HEK293T (cell line): ENCODE measurements at regions not wholly inside any gene's neighbourhood (a gene's known extent, or its start where the extent isn't known, plus 50 kb on each side); places are given as distances from the start of the nearest gene placed in this dataset.

Source experiments
- CTCF ChIA-PET: fragments of 350-600 bp; formaldehyde crosslinking; extraction: SDS; loops from one replicate; lab custom pipeline; 2021; ENCODE audit warnings: antibody characterized with exemption, inconsistent platforms; lab: Yijun Ruan, JAX
- POLR2A ChIA-PET: fragments of 350-600 bp; formaldehyde crosslinking; extraction: SDS; loops from one replicate; lab custom pipeline; 2020; ENCODE audit warnings: antibody characterized with exemption, inconsistent platforms; lab: Yijun Ruan, JAX
- DNase-seq: peaks from one replicate; pipeline ENCODE4 v3.0.0; 2012; ENCODE audit warnings: mixed read lengths; ENCODE audit errors: extremely low spot score
- ARNT ChIP-seq: fragments of 450-650 bp; IDR thresholded peaks from 2 replicates; pipeline ENCODE4 v1.6.1; 2017; ENCODE audit warnings: mild to moderate bottlenecking
- BHLHE40 ChIP-seq: fragments of 450-650 bp; IDR thresholded peaks from 2 replicates; pipeline ENCODE4 v1.6.1; 2016; ENCODE audit warnings: mild to moderate bottlenecking, moderate library complexity, borderline replicate concordance
- CTBP1 ChIP-seq: fragments of 450-650 bp; IDR thresholded peaks from 2 replicates; pipeline ENCODE4 v1.6.1; 2016; ENCODE audit warnings: borderline replicate concordance
- ELF4 ChIP-seq: fragments of 450-650 bp; IDR thresholded peaks from 2 replicates; pipeline ENCODE4 v1.6.1; 2017; ENCODE audit warnings: antibody characterized with exemption
- FOXA1 ChIP-seq: fragments of 450-650 bp; IDR thresholded peaks from 2 replicates; pipeline ENCODE4 v1.6.1; 2016; ENCODE audit warnings: mild to moderate bottlenecking
- FOXK2 ChIP-seq: fragments of 450-650 bp; IDR thresholded peaks from 2 replicates; pipeline ENCODE4 v1.6.1; 2016; ENCODE audit warnings: mild to moderate bottlenecking
- FOXM1 ChIP-seq: fragments of 450-650 bp; IDR thresholded peaks from 2 replicates; pipeline ENCODE4 v1.6.1; 2017; ENCODE audit warnings: mild to moderate bottlenecking, borderline replicate concordance
- HDGF ChIP-seq: fragments of 450-650 bp; IDR thresholded peaks from 2 replicates; pipeline ENCODE4 v1.6.1; 2017; ENCODE audit warnings: antibody characterized with exemption, borderline replicate concordance
- L3MBTL2 ChIP-seq: fragments of 450-650 bp; conservative IDR thresholded peaks from 2 replicates; pipeline ENCODE4 v1.6.1; 2016; ENCODE audit warnings: mild to moderate bottlenecking
- LEF1 ChIP-seq: fragments of 450-650 bp; IDR thresholded peaks from 2 replicates; pipeline ENCODE4 v1.6.1; 2017; ENCODE audit warnings: mild to moderate bottlenecking, borderline replicate concordance
- NFRKB ChIP-seq: fragments of 450-650 bp; IDR thresholded peaks from 2 replicates; pipeline ENCODE4 v1.6.1; 2016; ENCODE audit warnings: mild to moderate bottlenecking, moderate library complexity
- SP1 ChIP-seq: fragments of 450-650 bp; IDR thresholded peaks from 2 replicates; pipeline ENCODE4 v1.6.1; 2017
- SUZ12 ChIP-seq: fragments of 450-650 bp; IDR thresholded peaks from 2 replicates; pipeline ENCODE4 v1.6.1; 2016; ENCODE audit warnings: mild to moderate bottlenecking
- TARDBP ChIP-seq: fragments of 450-650 bp; IDR thresholded peaks from 2 replicates; pipeline ENCODE4 v1.6.1; 2016
- ZNF384 ChIP-seq: fragments of 450-650 bp; IDR thresholded peaks from 2 replicates; pipeline ENCODE4 v1.6.1; 2016
- TF ChIP-seq, protein P1 (sequence below): fragments of 450-650 bp; IDR thresholded peaks from 2 replicates; pipeline ENCODE4 v1.6.1; 2016

DNA sequence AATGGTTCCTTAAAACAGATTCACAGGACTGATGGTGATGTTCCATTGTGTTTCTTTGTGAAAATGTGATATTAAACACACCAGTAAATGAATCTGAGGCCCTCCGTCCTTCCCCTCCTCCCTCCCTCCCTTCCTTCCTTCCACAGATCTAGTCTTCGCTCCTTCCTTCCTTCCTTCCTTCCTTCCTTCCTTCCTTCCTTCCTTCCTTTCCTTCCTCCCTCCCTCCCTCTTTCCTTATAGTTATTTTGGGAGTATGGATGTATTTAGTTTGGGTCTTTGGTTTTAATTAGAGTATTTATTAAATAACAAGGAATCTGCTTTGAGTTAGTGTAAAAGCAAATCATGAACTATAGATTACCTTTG, 410.8 kb downstream of the PCNX1 start:
- no peak for TF ChIP-seq BHLHE40
- TF ChIP-seq, protein P1, sequence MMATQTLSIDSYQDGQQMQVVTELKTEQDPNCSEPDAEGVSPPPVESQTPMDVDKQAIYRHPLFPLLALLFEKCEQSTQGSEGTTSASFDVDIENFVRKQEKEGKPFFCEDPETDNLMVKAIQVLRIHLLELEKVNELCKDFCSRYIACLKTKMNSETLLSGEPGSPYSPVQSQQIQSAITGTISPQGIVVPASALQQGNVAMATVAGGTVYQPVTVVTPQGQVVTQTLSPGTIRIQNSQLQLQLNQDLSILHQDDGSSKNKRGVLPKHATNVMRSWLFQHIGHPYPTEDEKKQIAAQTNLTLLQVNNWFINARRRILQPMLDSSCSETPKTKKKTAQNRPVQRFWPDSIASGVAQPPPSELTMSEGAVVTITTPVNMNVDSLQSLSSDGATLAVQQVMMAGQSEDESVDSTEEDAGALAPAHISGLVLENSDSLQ = no peak
- TF ChIP-seq SUZ12 = no peak
- TF ChIP-seq SP1 = no peak
- no peak for TF ChIP-seq CTBP1
- no peak for TF ChIP-seq LEF1
- TF ChIP-seq ELF4 = no peak
- ChIA-PET POLR2A (no interaction called here), CTCF (interaction anchor here (0.7 kb wide), 1 partner anchor 401 kb away, joined by 3 read pairs; no protein-coding TSS in a partner anchor)
- no peak for DNase-seq

DNA sequence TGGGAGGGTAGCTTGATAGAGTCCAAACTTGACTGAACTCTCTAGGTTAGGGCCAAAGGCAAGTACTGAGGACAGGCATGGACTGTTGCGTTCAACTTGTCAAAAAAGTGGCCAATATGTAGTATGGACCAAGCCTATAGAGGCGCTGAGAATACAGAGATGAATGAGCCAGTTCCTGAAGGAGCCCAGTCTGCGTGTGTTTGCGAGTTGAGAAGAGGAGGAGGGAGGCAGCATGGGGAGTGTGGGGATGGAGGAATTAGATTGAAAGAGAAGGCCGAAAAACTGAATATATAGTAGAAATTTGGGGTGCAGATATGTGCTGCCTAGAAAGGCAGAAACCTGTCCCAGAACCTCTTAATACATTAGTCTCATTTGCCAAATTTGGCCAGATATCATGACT, 412.4 kb downstream of the PCNX1 start:
- CTCF ChIA-PET = interaction anchor here (0.7 kb wide), 1 partner anchor 284 kb away, joined by 3 read pairs; no protein-coding TSS in a partner anchor
- peak; percentile 39 for DNase-seq
- no peak for TF ChIP-seq ZNF384
- no peak for TF ChIP-seq TARDBP
- no peak for TF ChIP-seq SP1
- no peak for TF ChIP-seq HDGF
- no peak for TF ChIP-seq ELF4
- no peak for TF ChIP-seq FOXK2
- no peak for TF ChIP-seq L3MBTL2
- no peak for TF ChIP-seq LEF1
- no peak for TF ChIP-seq NFRKB
- TF ChIP-seq SUZ12 = no peak
- TF ChIP-seq FOXM1 = no peak
- POLR2A ChIA-PET = no interaction called here

DNA sequence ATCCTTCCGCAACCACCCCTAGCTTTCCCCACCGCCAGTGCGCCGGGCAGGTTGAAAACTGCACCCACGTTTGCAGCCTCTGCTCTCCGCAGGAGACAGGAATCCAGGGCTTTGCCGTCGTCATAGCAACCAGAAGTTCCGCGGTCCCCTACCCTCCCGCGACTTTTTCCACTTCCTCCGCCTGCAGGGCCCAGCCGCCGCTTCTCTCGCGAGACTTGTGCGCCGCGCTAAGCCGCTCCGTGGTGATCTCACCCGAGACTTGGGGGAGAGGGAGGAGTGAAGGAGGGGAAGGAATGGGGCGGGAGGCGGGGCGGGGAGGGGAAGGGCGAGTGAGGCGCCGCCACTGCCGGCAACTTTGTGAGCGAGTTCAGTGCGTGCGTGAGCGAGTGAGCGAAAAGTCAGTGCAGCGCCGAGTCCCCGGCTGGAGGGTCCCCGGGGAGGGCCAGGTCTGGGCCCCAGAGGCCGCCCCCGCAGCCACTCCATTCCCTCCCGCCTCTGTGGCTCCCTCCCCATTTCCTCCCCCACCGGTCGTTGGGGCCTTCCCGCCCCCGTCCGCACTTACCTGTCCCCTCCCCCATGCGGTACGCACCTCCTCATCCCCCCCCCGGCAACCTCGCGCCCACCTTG, 413.0 kb downstream of the PCNX1 start, which contains the start of gene SIPA1L1:
Gene SIPA1L1, plus strand, starts transcription at position 370 of the 627 bp plus-strand sequence.
- DNase-seq = peak; percentile 97
- ChIA-PET CTCF (interaction anchor here (0.7 kb wide), 1 partner anchor 284 kb away, joined by 3 read pairs; no protein-coding TSS in a partner anchor), POLR2A (interaction anchor here (1.0 to 1.6 kb wide), 3 partner anchors 51 to 179 kb away, joined by 3 to 4 read pairs (median 3); no protein-coding TSS in a partner anchor)
- TF ChIP-seq L3MBTL2 = peak; percentile 42; the same call in 1 of the 2 replicates
- no peak for TF ChIP-seq SUZ12
- no peak for TF ChIP-seq FOXA1

DNA sequence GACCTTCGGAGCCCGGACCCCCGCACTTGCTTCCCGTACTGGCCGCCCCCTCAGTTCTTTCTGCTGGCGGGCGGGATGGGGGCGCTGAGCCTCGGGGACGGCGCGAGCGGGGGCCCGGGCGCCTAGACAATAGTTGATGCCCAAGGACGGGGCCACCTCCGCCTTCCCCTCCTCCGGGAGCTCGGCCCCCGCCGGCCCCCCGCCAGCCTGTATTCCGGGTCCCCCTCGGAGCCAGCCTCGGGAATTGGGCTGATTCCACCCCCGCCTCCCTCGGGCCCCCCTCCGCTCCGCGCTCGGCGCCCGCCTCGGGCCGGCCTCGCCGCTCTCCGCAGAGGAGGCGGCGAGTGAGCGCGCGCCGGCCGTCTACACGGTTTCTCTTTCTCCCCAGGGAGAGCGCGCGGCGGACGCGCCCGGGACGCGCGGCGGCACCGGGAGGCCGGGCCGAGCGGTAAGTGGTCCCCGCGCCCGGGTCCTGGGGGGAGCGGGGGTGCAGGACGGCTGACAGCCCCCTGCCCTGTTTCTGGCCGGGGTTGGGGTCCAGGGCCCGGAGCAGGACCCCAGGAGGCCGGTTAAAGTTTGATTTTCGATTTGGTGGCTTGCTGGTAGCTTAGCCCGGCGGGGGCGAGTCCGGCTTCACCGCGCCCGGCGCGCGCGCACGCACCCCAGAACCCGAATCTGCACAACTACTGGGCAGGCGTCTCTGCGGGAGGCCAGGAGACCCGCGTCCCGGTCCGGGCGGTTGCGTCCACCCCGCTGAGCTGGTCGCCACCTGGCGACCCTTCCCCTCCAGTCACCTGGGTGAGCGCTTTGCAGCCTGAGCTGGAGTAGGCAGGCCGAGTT, 413.7 kb downstream of the PCNX1 start:
- POLR2A ChIA-PET = interaction anchor here (0.8 to 1.6 kb wide), 10 partner anchors 9 to 432 kb away, joined by 3 to 5 read pairs (median 3); no protein-coding TSS in a partner anchor
- TF ChIP-seq ELF4 = no peak
- no peak for TF ChIP-seq FOXK2
- peak; percentile 59 for DNase-seq
- CTCF ChIA-PET = interaction anchor here (1.2 kb wide), 1 partner anchor 154 kb away, joined by 4 read pairs; no protein-coding TSS in a partner anchor

DNA sequence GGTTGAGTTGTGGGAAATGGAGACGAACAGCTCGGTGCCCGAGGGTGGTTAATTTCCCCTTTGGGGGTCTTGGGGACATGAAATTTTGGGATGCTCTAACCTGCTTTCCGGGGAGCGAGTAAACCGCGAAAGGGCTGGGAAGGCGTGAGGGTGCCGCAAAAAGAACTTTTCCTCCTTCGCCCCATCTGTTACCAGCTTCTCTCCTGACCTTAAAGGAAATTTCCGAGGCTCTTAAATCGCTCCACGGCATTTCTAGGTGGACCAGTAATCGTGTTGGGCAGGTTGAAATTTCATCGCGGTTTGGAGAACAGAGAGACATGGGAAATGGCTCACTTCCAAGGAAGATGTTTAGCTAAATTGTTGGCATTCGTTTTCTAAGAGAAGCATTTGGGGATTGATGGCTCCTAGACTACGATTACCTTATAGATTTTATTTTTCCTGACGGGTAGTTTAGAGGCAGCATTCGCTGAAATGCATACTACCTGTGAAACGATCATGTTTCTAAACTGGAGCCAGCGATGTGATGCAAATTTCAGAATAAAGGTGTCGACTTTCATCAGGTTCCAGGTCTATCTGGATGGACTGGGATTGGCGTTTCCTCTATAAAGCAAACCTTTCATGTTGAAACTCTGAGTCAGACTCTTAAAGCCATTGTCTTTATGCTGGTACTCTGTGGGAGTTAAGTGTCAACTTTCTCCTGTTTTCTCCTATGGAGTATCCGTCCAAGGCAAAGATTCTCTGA, 414.5 kb downstream of the PCNX1 start:
- ChIA-PET CTCF (interaction anchor here (1.2 kb wide), 1 partner anchor 155 kb away, joined by 4 read pairs; no protein-coding TSS in a partner anchor), POLR2A (interaction anchor here (0.8 to 1.6 kb wide), 9 partner anchors 8 to 431 kb away, joined by 3 to 5 read pairs (median 3); no protein-coding TSS in a partner anchor)
- no peak for TF ChIP-seq ARNT
- no peak for TF ChIP-seq ZNF384
- TF ChIP-seq, protein P1 = no peak
- no peak for TF ChIP-seq FOXK2
- TF ChIP-seq FOXM1 = no peak
- no peak for TF ChIP-seq SUZ12
- TF ChIP-seq NFRKB = no peak
- no peak for TF ChIP-seq BHLHE40
- no peak for TF ChIP-seq L3MBTL2
- no peak for TF ChIP-seq FOXA1
- no peak for TF ChIP-seq LEF1
- peak; percentile 22 for DNase-seq

DNA sequence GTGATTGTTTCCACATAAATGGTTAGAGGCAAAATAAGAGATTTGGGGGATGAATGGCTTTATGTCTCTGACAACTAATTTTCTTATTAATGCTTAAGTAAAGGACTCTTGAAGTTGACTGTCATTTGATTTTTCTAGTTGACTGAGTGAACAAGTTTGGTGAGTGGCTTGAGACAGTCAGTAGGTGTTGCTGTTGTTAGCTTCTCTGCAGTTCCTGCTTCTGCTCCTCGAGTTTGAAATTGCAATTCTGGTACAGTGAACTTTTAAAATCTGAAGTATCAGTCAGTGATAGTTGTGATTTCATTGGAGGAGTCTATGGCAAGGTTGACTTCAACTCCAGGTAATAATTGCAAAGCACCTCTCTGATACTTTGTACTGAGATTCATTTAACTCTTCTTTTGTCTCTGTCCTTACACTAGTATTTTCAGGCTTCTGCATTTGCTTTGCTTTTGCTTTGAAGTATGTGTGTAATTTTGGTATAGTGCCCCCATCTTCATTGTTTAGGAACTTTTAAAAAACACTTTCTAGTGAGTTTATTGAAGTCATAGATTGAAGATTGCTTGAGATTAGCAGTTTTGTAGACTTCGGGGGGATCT, 415.5 kb downstream of the PCNX1 start:
- ChIA-PET CTCF (interaction anchor here (0.7 kb wide), 1 partner anchor 82 kb away, joined by 3 read pairs; no protein-coding TSS in a partner anchor), POLR2A (no interaction called here)
- TF ChIP-seq TARDBP = no peak
- no peak for DNase-seq
